HG02852 (cell line): ENCODE measurements at regions not wholly inside any gene's neighbourhood (a gene's known extent, or its start where the extent isn't known, plus 50 kb on each side); places are given as distances from the start of the nearest gene placed in this dataset.

Experiments used
- ATAC-seq: cut with Tn5 transposase; IDR thresholded peaks from one replicate; pipeline ENCODE4 v1.9.1; 2021; ENCODE audit warnings: mild to moderate bottlenecking, moderate library complexity; ENCODE audit not compliant: unreplicated experiment

- ATAC-seq, result no peak
These were observed 1793.8 kb upstream of the WWC1 start for GRCh38 chr5:166497496-166498104.

DNA sequence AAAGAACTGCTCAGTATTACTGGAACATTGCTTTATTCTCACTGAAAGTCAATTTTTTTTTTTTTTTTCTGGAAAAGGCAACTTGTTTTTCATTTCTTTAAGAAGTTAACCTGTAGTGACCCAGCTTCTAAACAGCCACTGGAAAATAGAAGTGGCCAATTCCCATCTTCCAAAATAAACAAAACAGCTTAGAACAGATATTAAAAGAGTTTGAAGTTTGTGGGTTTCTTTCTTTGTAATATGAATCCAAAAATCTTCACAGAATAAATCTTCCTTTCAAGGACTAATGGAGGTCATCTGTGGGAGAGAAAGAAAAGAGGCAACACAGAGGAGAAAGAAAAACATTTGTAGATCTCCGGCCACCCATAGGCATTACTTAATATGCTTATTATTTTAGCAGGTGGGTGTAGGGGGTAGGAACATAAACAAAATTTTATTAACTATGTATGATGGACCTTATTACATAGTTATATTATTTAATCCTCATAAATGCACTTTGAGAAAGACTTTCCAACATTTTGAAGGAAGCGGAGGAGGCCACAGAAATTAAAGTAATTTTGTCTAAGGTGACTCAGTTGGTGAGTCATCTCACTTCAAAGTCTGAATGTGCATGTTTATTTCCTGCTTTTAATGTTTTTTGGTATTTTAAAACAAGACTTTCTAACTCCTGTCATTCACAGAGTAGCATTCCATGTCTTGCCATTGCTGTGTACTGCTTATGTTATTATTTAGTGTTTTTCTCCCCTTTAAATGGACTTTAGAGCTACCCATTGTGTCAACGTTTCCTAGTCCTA is 1791.8 kb upstream of the WWC1 start:
- ATAC-seq, result no peak

GRCh38 chr5:166503506-166503905 is 1787.9 kb upstream of the WWC1 start:
- ATAC-seq, result no peak

GRCh38 chr5:166505067-166505466 is 1786.4 kb upstream of the WWC1 start:
- no peak for ATAC-seq

GRCh38 chr5:166505544-166505943 is 1785.9 kb upstream of the WWC1 start:
- no peak for ATAC-seq

DNA sequence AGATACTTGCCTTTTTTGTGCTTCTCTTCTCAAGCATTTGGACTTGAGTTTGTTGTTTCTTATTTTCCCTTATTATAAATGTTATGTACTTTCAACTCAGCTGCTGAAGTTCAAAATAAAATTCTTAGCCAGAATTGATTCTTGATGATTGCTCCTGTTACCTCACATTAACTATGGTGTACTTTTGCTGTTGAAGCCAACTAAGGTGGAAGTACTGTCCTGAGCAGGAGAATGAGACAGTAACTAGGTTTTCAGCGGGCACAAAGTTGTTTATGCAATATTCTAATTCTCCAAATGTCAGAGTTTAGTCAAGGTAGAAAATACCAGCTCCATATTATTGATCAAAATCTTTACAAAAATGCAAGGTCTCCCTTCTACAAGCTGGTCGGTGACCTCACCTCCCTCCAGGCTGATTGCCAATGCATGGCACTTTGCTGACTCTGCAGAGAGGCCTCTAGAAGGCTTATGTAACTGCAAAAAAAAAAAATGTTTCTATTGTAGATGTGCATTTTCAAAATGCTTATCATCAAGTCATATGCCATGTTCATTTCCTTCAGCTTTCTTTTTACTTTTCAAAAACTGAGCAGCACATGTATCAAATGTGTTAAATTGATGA is 1783.5 kb upstream of the WWC1 start:
- ATAC-seq, result no peak

GRCh38 chr5:166509085-166509484 is 1782.4 kb upstream of the WWC1 start:
- no peak for ATAC-seq

- no peak for ATAC-seq
These were observed 1773.5 kb upstream of the WWC1 start for GRCh38 chr5:166517976-166518375.

DNA sequence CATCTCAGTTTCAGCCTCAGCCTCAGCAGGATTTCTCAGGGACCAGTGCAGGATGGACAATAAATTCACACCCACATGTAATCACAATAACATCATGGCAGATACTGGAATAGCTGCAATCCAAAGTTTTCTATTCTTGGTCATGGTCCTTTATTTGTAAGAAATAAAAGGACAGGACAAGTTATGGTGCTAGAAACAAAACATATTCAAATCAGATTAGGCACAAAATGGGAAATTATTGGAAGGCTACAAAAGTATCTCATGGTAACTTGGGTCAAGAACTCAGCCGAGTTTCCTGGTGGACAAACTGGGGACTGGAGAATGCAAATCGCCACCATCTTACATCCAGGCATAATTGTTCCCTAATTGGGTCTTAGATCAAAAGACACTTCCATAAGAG is 1768.2 kb upstream of the WWC1 start:
- ATAC-seq, result no peak

GRCh38 chr5:166529200-166529599 is 1762.2 kb upstream of the WWC1 start:
- ATAC-seq, result no peak

GRCh38 chr5:166532456-166533220 is 1758.8 kb upstream of the WWC1 start:
- ATAC-seq, result no peak

GRCh38 chr5:166535641-166536040 is 1755.8 kb upstream of the WWC1 start:
- ATAC-seq, result no peak

DNA sequence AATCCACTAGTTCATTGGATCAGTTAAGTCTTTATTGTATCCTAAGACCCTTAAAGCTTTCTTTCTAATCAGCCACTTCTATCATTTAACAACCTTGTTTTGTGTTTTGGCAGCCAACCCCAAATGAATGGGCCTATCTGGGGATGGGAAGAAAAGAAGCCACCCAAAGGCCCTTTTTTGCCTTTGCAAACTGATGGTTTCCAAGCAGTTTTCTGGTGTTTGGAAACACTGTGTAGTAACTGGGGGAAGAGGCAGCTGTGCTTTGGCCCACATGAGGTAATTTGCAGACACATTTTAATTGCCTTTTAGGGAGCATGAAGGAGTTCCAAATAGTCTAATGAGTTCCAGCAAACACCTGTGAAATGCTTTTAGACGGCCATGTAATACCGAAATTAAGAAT is 1751.3 kb upstream of the WWC1 start:
- no peak for ATAC-seq

- ATAC-seq, result no peak
These were observed 1740.1 kb upstream of the WWC1 start for GRCh38 chr5:166551384-166551783.

DNA sequence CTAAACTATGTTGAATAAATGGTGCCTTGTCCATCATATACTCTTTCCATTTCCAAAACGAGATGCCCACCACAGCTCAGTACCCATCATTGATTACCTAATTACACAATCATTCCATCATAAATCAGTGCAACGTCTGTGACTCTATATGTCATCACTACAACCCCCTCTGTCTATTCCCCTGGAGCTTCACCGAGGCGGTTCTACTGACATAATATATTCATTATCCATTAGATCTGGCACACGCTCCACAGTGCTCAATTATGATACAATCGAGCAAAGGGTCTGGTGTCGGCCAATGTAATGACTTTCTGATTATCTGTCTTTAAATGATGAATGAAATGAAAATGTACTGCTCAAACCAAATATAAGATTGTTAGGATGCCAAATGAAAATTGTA is 1737.7 kb upstream of the WWC1 start:
- no peak for ATAC-seq

DNA sequence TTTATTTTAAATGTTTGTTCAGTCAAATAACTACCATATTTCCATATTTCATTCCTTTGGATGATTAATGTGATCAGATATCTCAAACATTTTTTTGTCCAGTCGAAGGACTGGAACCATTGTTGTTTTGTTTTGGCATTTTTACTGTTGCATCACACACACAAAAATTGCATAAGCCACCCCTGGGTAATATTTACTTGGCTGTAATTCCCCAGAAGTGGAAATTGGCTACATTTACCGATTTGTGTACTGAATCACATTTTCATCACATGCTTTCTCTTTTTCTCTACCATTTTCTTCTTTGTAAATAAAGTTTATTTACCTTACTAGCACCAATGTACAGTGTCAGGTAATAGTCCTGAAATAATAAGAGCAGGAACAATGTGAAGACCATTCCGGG is 1729.7 kb upstream of the WWC1 start:
- ATAC-seq, result no peak

DNA sequence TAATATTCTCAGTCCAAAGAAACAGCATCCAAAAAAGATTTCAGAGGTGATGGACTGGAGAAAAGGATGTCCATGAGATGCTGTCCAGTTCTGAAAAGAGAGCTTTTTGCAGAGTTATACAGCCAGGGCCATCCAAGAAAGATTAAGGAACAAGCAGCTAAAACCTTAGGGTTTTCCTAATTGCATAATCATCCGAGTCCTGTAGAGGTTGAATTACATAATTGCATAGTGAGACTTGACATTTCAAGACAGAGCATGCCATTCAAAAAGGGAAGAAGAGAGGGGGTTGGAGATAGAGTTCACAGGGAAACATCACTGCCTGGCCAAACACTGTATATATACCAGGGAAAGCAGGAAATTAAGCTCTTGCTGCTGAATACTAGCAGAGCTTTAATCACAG is 1729.2 kb upstream of the WWC1 start:
- ATAC-seq, result no peak

- ATAC-seq, result no peak
These were observed 1724.7 kb upstream of the WWC1 start for GRCh38 chr5:166566725-166567124.

- ATAC-seq, result no peak
These were observed 1720.6 kb upstream of the WWC1 start for GRCh38 chr5:166570865-166571264.

- ATAC-seq, result no peak
These were observed 1719.8 kb upstream of the WWC1 start for GRCh38 chr5:166571668-166572067.

- ATAC-seq, result no peak
These were observed 1715.1 kb upstream of the WWC1 start for GRCh38 chr5:166576323-166576722.

DNA sequence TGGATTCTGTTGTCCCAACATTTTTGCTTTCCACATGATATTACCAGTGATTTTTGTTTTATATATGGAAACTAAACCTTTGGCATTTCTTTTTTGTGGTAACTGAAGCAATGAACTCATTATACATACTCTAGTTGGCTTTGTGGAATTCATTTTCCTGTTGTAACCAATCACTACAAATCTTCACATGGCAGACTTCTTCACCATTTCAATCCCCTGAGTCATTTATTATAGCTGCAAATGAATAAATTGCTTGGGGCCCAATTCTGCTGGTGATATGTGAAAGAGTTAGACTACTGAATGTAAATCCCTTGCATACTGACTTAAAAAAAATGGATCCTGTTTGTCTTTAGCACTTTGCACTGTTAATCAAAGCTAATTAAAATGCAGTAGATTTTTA is 1709.6 kb upstream of the WWC1 start:
- ATAC-seq, result no peak
